Stimulated activated CD8-positive, alpha-beta memory T cell treated with anti-CD3 and anti-CD28 coated beads, Interleukin-4, amount 100 ng/mL, for 24 hours (primary cell): ENCODE measurements at regions not wholly inside any gene's neighbourhood (a gene's known extent, or its start where the extent isn't known, plus 50 kb on each side); places are given as distances from the start of the nearest gene placed in this dataset.
"Not testable (repeated sequence)": the region's sequence is repeated elsewhere in the genome, so short reads cannot be mapped to it uniquely, and the experiment has no call there.

Experiments
- DNase-seq: peaks from one replicate; pipeline ENCODE4 v3.0.0-alpha.2; 2020; ENCODE audit warnings: low read depth

DNA sequence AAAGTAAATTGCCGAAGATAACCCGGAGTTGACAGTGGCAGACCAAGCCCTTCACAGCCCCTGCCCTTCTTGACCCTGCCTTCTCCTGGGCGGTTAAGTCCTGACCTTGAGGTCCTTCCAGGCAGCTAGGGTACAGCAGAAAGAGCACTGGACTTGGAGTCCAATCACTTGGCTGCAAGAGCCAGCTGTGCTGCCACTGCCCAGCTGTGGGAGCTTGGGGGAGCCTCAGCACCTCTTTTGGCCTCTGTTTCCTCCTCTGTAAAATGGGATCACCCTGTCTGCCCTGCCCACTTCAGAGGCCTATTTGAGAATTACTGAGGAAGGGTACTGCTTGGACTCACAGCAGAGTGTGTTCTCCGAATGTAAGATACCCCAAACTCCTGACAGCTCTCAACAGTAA is 66.2 kb upstream of the SMAD6 start:
- no peak for DNase-seq

- not testable (repeated sequence) for DNase-seq
Measured at GRCh38 chr15:66637044-66637443, 65.0 kb upstream of the SMAD6 start.

GRCh38 chr15:66638377-66638776 is 63.7 kb upstream of the SMAD6 start:
- DNase-seq, result no peak

- no peak for DNase-seq
Measured at GRCh38 chr15:66641485-66642315, 60.3 kb upstream of the SMAD6 start.

GRCh38 chr15:66642514-66642913 is 59.5 kb upstream of the SMAD6 start:
- no peak for DNase-seq

DNA sequence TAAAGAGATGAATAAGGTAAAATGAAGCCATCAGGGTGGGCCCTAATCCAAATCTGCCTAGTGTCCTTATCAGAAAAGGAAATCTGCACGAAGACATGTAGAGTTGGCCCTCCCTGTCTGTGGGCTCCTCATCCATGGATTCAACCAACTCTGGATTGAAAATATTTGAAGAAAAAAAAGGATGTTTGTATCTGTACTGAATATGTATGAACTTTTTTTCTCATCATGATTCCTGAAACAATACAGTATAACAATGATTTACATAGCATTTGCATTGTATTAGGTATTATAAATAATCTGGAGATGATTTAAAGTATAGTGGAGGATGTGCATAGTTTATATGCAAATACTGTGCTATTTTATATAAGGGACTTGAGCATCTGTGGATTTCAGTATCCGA is 59.0 kb upstream of the SMAD6 start:
- no peak for DNase-seq

- DNase-seq, result no peak
Measured at GRCh38 chr15:66644000-66644787, 57.8 kb upstream of the SMAD6 start.

- no peak for DNase-seq
Measured at GRCh38 chr15:66644869-66645268, 57.2 kb upstream of the SMAD6 start.

DNA sequence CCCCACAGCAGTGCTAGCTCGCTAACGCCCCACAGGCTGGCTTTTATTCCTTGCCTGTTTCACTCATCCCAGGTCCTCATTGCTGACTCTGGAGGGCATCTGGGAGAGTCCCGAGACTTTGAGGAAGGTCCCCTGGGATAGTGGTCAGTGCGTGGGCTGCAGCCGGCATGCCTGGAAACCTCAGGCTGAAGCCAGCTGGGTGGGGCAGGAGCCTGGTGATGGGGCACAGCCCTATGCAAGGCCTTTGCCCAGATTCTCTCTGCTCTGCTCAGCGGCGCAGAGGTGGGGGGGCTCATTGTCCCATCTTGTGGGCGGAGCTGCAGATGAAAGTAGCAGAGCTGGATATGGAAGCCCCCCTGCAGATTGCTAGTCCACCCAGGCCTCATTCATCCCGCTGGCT is 55.7 kb upstream of the SMAD6 start:
- DNase-seq, result no peak

DNA sequence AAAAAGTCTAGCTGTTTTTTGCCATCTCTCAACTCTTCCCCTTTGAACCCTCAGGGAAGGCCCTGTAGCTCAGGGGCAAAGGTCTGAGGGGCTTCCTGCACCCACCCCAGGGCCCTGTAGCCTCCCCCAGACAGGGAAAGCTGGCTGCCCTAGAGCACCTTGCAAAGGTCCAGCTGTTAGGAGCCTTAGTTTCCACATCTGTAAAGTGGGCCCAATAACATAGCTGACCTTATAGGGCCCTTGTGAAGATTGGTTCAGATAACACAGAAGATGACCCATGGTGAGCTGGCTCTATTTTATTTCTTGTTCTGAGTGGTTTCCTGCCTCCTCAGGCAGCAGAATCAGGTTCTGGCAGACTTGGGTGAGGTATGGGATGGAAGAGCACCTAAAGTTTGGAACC is 55.2 kb upstream of the SMAD6 start:
- no peak for DNase-seq

DNA sequence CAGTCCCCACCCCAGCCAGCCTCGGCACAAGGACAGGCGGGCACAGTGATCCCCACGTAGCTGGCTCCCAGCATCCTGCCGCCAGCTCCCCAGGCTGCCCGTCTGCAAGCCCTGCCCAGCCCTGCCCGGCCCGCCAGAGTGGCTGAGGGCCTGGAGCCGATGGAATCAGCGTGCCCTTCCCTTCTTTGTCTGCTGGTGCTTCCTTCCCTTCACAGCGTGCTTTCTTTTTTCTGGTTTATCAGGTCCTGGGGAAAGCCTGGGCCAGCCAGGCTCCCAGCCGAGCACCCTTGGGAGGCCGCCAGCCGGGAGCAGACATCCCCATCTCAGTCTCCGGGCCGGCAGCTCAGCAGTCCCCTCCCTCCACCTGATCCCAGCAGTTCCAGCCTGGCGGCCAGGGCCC is 54.7 kb upstream of the SMAD6 start:
- DNase-seq, result no peak

DNA sequence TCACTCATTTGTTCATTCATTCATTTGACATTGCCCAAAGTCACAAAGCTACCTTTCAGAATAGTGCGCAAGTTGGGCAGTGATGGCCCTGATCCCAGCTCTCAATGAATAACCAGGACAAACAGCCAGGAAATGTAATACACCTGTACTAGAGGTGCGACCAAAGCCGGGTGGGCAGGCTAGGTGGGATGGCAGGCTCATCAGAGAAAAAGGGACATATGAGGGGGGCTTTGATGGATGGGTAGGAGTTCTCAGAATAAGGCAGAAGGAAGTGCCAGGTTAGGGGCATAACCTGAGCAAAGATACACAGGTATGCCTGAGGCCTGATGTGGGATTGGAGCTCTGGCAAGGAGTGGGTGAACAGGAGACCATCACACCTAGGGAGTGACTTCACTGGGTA is 53.4 kb upstream of the SMAD6 start:
- DNase-seq, result no peak

DNA sequence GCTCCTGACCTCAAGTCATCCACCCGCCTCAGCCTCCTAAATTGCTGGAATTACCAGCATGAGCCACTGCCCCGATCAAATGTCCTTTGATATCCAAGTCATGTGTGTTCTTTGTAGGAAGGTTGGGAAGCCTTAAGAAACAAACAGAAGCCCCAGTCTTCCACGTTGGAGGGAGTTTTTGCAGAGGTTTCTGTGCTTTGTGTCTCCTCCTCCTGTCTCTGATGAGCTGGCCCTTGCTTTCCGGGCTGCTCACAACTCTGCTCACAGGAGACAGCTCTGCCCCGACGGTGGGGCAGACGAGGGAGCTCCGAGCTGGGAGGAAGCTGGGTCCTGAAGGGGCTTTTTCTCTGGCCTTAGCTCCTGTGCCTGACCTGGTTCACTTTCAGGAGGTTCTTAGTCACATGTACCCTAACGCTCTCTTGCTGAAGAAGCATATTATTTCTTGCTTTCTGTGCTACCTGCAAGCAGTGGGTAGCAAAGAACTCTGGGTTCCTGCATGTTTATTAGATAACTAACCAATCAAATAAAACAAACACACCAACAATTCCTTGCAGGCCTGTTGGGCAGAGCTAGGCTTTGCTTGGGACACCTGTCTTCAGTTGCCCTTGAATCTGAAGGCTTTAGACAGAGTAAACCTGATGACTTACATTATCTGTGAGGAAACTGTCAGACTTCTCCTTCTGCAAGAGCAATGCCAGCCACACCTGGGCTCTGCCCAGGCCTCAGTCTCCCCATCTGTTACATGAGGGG is 52.6 kb upstream of the SMAD6 start:
- no peak for DNase-seq

DNA sequence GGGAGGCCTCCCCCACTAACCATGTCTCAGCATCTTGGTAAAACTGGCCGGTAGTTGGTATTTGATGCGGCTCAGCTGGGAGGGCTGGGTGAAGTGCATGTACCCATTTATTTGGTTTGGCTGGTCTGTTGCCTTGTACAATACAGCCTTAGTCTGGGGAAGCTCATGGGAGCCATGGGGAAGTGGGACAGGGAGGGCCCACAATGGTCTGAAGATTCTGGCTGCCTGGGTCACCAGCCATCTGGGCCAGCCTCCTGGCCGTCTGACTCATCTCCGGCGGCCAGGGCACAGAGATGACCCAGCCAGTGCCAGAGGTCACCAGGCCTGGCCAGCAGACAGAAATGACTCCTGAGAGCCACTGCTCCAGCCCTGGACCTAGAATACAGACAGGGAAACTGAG is 51.6 kb upstream of the SMAD6 start:
- no peak for DNase-seq

GRCh38 chr15:66651198-66651597 is 50.8 kb upstream of the SMAD6 start:
- DNase-seq, result no peak

DNA sequence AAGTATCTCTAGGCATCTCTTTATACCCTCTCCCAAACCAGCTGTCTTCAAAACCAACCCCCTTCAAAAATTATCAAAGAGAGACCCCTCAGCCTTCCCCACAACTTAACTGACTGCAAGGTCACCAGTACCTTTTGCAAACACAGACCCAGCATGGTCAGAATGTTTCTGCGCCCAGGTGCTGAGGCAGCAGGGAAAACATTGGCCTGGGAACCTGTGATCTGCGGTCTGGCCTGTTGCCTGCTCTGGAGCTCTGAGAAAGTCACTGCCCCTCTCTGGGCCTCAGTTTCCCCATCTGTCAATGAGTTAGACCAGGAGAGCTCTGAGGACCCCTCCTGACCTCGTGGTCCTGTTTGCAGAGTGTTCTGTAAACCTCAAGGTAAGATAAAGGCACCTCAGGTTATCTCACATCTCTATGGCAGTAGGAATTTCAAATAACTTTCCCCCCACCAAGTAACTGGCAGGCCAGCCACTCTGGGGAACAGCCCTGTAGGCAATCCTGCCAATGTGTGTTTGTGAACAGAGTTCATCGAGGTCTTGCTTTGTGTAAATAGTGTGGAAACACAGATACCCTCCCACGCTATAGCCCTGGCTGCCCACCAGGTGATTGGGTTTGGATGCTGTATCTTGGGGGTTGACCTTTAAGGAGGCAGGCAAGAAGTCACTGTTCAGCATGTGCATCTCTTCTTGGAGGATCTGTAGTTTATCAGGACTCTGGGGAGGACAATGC is 50.0 kb upstream of the SMAD6 start:
- DNase-seq, result no peak
